NOMO-1 treated with dmso at 0.1 percent for 144 hours (cell line): ENCODE measurements at regions not wholly inside any gene's neighbourhood (a gene's known extent, or its start where the extent isn't known, plus 50 kb on each side); places are given as distances from the start of the nearest gene placed in this dataset.
"Not testable (repeated sequence)": the region's sequence is repeated elsewhere in the genome, so short reads cannot be mapped to it uniquely, and the experiment has no call there.

Source experiments
- DNase-seq: peaks from one replicate; lab custom pipeline; 2025; ENCODE audit not compliant: unreplicated experiment; lab: John Stamatoyannopoulos, UW

GRCh38 chr2:5629510-5629909 lies 62.7 kb upstream of the SOX11 start:
- not testable (repeated sequence) for DNase-seq

- not testable (repeated sequence) for DNase-seq
Observed at GRCh38 chr2:5637051-5637450, 55.1 kb upstream of the SOX11 start.
